Testis (tissue), 2 donors: ENCODE measurements at regions not wholly inside any gene's neighbourhood (a gene's known extent, or its start where the extent isn't known, plus 50 kb on each side); places are given as distances from the start of the nearest gene placed in this dataset.

ENCODE experiments used
- CTCF ChIP-seq, 3 experiments: fragments of 450-650 bp in 2 of 3; fragments of 200-600 bp in 1 of 3; sonication (generic) in 1 of 3; IDR thresholded peaks; one replicate each; pipeline ENCODE4 v1.5.1; 2016 to 2019; ENCODE audit warnings: antibody characterized with exemption in 3 of 3, mild to moderate bottlenecking in 2 of 3, moderate library complexity in 1 of 3
- POLR2A ChIP-seq: fragments of 450-650 bp; IDR thresholded peaks from one replicate; pipeline ENCODE4 v1.6.1; 2017; ENCODE audit warnings: antibody characterized with exemption, mild to moderate bottlenecking, moderate library complexity

- TF ChIP-seq CTCF (IDR thresholded peaks at IDR 0.05) (no peak), POLR2A (no peak)
Measured at GRCh38 chr18:73768043-73768442, 379.6 kb downstream of the FBXO15 start.
